IPS DF 6.9 (cell line): ENCODE measurements at regions not wholly inside any gene's neighbourhood (a gene's known extent, or its start where the extent isn't known, plus 50 kb on each side); places are given as distances from the start of the nearest gene placed in this dataset.

Experiments
- DNase-seq: peaks from one replicate; pipeline ENCODE4 v3.0.0-alpha.2; 2013; ENCODE audit warnings: low read depth, low spot score
- H3K27ac ChIP-seq: one replicate; pipeline ENCODE4 v1.5.1; 2013; ENCODE audit warnings: low read length, control low read depth
- H3K27me3 ChIP-seq: 2 replicates; pipeline ENCODE4 v1.6.1; 2013; ENCODE audit warnings: mild to moderate bottlenecking, low read length; ENCODE audit not compliant: control insufficient read depth, insufficient read depth
- H3K36me3 ChIP-seq: 2 replicates; pipeline ENCODE4 v1.6.1; 2013; ENCODE audit warnings: low read length; ENCODE audit not compliant: control insufficient read depth, insufficient read depth
- H3K4me1 ChIP-seq: 2 replicates; pipeline ENCODE4 v1.6.1; 2013; ENCODE audit warnings: low read length; ENCODE audit not compliant: control insufficient read depth, insufficient read depth
- H3K4me3 ChIP-seq: 2 replicates; pipeline ENCODE4 v1.5.1; 2013; ENCODE audit warnings: mild to moderate bottlenecking, low read length
- H3K9me3 ChIP-seq: 2 replicates; pipeline ENCODE4 v1.6.1; 2013; ENCODE audit warnings: low read length, inconsistent platforms; ENCODE audit not compliant: control insufficient read depth, insufficient read depth
- WGBS: extraction: QIAGEN DNeasy Blood & Tissue Kit; methylation state at CpG from one replicate; pipeline ENCODE4 v1.1.7; 2013; ENCODE audit warnings: mixed read lengths, missing lambda C conversion rate; ENCODE audit not compliant: insufficient read length, insufficient coverage; 5-methylcytosine and 5-hydroxymethylcytosine counted together

DNA sequence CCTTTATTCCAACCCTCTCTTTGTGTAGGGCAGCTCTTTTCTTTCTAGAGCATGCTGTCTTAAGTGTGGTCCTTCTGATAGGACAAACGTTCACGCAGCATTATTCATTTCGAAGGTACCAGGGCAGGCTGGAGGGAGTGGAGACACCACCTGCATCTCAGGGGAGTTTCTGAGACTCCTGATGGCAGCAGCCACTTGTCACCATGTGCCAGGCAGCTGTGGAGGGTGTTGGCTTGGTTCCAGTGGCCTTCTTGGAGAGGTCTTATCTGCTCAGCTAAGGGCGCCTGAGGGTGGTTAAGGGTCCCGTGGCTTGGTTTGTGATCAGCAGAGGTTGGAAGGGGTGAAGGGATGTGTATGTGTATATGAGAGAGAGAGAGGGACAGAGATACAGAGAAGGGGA lies 257.1 kb upstream of the EEF2KMT start:
- Histone ChIP-seq H3K27me3 (no peaks in the 10 kb centered on the region), H3K9me3 (no peaks in the 10 kb centered on the region), H3K36me3 (no peaks in the 10 kb centered on the region), H3K4me1 (no peaks in the 10 kb centered on the region), H3K27ac (no peak overlapping the region), H3K4me3 (no peak overlapping the region)
- DNase-seq = no peak
- WGBS = 100% methylated on average over 1 of the region's 5 CpGs

DNA sequence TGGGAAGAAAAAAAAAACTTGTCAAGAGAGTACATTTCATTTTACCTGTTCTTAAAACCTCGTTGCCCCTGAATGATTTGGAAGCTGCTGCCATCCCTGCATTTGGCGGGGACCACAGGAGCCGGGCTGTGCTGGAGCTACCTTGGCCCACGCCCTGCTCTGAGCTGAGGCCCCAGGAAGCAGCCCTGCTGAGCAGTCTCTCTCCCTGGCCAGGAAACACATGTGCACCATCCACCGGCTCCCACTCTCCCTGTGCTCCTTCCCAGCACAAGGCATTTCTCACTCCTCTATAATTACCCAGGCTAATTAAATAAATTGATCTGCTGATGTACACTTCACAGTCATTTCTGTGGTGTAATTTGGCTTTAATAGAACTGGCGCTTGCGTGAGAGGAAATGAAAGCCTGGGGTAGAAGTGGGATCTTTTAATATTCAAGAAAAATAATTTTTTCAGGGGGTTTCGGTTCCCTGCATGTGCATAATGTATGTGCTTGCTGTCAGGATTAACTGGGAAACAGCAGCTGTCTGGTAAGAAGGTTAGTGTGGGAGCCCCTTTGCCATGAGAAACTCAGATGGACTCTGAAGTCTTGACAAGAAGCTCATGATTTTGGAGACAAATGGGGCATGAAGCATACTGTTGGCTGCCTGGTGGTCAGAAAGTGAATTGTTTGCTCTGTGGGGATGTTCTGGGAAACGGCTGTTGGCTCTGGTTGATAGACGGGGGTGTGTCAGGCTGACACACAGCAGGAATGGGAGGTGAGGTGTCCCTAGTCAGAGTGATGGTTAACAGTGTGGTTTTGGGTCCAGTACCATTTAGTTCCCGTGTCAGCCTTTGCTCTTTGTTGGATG lies 252.3 kb upstream of the EEF2KMT start:
- no peaks in the 10 kb centered on the region for H3K4me1 ChIP-seq
- no peaks in the 10 kb centered on the region for H3K27me3 ChIP-seq
- H3K4me3 ChIP-seq = no peak overlapping the region
- no CpG with 5 or more reads among the region's 11 CpGs for WGBS
- no peak overlapping the region for H3K27ac ChIP-seq
- DNase-seq = peak; percentile 27
- H3K36me3 ChIP-seq = no peaks in the 10 kb centered on the region
- no peaks in the 10 kb centered on the region for H3K9me3 ChIP-seq

DNA sequence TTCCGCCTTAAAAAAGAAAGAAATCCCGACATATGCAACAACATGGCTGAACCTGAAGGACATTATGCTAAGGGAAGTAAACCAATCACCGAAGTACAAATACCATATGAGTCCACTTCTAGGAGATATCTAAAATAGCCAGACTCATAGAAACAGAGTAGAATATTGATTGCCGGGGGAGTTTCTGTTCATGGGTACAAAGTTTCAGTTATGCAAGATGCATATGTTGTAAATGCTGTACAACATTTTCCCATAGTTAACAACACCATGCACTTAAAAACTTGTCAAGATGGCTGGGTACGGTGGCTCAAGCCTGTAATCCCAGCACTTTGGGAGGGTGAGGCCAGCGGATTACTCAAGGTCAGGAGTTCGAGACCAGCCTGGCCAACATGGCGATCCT lies 251.5 kb upstream of the EEF2KMT start:
- Histone ChIP-seq H3K27me3 (no peaks in the 10 kb centered on the region), H3K36me3 (no peaks in the 10 kb centered on the region), H3K4me3 (no peak overlapping the region), H3K9me3 (no peaks in the 10 kb centered on the region), H3K4me1 (no peaks in the 10 kb centered on the region), H3K27ac (no peak overlapping the region)
- WGBS = no CpG with 5 or more reads among the region's 8 CpGs
- DNase-seq = no peak

DNA sequence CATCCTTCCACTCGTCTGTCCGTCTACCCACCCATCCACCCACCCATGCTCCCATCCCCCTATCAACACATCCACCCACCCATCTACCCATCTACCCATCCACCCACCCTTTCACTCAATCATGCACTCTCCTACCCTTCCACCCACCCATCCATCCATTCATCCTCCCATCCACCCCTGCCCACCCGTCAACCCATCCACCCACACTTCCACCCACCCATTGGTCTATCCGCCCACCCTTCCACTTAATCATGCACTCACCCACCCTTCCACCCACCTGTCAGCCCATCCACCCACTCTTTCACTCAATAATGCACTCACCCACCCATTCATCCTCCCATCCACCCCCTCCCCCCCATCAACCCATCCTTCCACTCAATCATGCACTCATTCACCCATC lies 250.0 kb upstream of the EEF2KMT start:
- 100% methylated on average over 2 of the region's 4 CpGs for WGBS
- DNase-seq = no peak
- Histone ChIP-seq H3K9me3 (no peaks in the 10 kb centered on the region), H3K27me3 (no peaks in the 10 kb centered on the region), H3K36me3 (no peaks in the 10 kb centered on the region), H3K4me3 (no peak overlapping the region), H3K27ac (no peak overlapping the region), H3K4me1 (no peaks in the 10 kb centered on the region)

DNA sequence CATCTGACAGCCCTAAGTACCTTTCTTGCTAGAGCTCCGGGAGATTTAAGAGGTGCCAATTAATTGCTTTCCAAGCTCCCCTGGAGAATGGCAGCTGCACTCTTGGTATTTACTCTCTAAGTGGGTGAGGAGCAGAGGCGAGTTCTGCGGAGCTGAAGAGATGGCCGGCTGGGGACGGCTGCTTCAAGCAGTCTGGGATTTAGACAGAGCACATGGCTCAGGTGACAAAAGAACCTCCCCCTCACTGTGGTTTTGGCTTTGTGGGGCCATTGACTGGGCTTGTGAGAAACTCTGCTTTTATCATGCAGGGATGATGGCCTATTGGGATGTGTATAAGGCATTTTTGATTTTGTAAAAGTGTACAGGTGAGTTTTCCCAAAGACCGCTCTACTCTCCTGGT lies 239.3 kb upstream of the EEF2KMT start:
- Histone ChIP-seq H3K27ac (no peak overlapping the region), H3K36me3 (no peaks in the 10 kb centered on the region), H3K9me3 (no peaks in the 10 kb centered on the region), H3K4me3 (no peak overlapping the region), H3K4me1 (no peaks in the 10 kb centered on the region), H3K27me3 (no peaks in the 10 kb centered on the region)
- no CpG with 5 or more reads among the region's 6 CpGs for WGBS
- no peak for DNase-seq

DNA sequence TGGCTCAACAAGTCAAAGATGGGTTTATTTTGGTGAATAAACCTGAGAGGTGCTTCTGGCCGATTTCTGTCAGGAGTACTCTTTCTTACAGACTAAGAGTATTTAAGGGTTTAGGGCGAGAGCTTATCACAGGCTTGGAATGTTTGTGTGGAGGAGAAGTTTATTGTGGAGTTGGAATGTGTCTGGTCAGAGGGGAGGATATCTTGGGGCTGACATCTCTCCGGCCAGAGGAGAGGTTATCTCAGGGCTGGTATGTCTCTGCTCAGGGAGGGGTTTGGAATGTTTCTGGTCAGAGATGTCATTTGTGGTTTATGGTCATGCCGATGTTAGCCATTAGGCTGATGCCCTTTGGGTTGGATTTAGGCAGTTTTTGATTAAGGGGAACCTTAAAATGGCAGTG lies 236.4 kb upstream of the EEF2KMT start:
- no peaks in the 10 kb centered on the region for H3K9me3 ChIP-seq
- no CpG with 5 or more reads among the region's 4 CpGs for WGBS

GRCh38 chr16:5333126-5333525 lies 235.5 kb upstream of the EEF2KMT start:
- no peaks in the 10 kb centered on the region for H3K27me3 ChIP-seq
- no peak overlapping the region for H3K4me3 ChIP-seq
- no peaks in the 10 kb centered on the region for H3K36me3 ChIP-seq
- no peaks in the 10 kb centered on the region for H3K9me3 ChIP-seq
- no peak overlapping the region for H3K27ac ChIP-seq
- H3K4me1 ChIP-seq = no peaks in the 10 kb centered on the region
- no peak for DNase-seq
- no CpG with 5 or more reads among the region's 5 CpGs for WGBS

More for the DNA sequence above, 236.4 kb upstream of the EEF2KMT start:
- Histone ChIP-seq H3K4me1 (no peaks in the 10 kb centered on the region), H3K36me3 (no peaks in the 10 kb centered on the region), H3K27ac (no peak overlapping the region), H3K4me3 (no peak overlapping the region), H3K27me3 (no peaks in the 10 kb centered on the region)
- no peak for DNase-seq

DNA sequence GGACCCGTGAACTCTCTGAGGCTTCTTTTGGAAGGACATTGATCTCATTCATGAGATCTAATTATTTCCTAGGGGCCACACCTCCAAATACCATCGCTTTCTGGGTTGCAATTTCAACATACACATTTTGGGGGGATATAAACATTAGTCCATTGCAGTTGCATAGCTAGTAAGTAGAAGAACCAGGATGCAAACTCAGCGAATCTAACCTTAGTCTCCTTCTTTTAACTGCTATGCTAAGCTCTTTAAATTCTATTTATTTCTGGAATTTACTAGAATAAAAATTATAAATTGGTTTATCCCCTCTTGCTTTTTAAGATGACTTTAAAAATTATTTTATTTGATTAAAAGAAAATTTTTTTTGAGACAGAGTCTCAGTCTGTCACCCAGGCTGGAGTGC lies 232.5 kb upstream of the EEF2KMT start:
- Histone ChIP-seq H3K4me1 (no peaks in the 10 kb centered on the region), H3K4me3 (no peak overlapping the region), H3K36me3 (no peaks in the 10 kb centered on the region), H3K9me3 (no peaks in the 10 kb centered on the region), H3K27me3 (no peaks in the 10 kb centered on the region), H3K27ac (no peak overlapping the region)
- no CpG with 5 or more reads among the region's 3 CpGs for WGBS
- DNase-seq = no peak

- H3K36me3 ChIP-seq = no peaks in the 10 kb centered on the region
- no peaks in the 10 kb centered on the region for H3K27me3 ChIP-seq
- no CpG with 5 or more reads among the region's 5 CpGs for WGBS
- no peaks in the 10 kb centered on the region for H3K9me3 ChIP-seq
- no peak overlapping the region for H3K27ac ChIP-seq
- DNase-seq = no peak
- H3K4me3 ChIP-seq = no peak overlapping the region
- 0 out of 2 replicates have a peak, but pooled peaks cover 2% of the 10 kb centered on the region for H3K4me1 ChIP-seq
Observed at GRCh38 chr16:5328546-5328945, 231.0 kb upstream of the EEF2KMT start.

DNA sequence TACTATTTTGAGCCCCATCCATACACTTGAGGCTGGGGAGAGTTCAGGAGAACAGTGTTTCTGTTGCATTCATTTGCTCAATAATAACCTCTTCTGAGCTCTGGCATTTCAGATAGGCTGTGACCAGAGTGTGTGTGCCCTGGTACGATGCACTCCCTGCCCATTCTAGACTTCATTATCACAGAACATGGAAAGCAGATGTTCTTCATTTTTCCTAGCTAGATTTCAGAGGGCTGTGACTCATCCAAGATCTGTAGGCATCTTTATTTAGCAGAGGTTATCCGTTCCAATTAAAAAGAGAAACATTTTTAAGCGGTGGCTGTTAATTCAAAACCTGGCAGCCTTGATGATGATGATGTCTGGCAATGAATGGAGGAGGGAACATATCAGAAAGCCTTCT lies 228.8 kb upstream of the EEF2KMT start:
- H3K4me1 ChIP-seq = peaks cover 6% of the 10 kb centered on the region; the same call in 1 of the 2 replicates
- H3K36me3 ChIP-seq = no peaks in the 10 kb centered on the region
- no peak for DNase-seq
- H3K9me3 ChIP-seq = no peaks in the 10 kb centered on the region
- H3K27ac ChIP-seq = no peak overlapping the region
- WGBS = no CpG with 5 or more reads among the region's 3 CpGs
- H3K4me3 ChIP-seq = no peak overlapping the region
- H3K27me3 ChIP-seq = no peaks in the 10 kb centered on the region

DNA sequence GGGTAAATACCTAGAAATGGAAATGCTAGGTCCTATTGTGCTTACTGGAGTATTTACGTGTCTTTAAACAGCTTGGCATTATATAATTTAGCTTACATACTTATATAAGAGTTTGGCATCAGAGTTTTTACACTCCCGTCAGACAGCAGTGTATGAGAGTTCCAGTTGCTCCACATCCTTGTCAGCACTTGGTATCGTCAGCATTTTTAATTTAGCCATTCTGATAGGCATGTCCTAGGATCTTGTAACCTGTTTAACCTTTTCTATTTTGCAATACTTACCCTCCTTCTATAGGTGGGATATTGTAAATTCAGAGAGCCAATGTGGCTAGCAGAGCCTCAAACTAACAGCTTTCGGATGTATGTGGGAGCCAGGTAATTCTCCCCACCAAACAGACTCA lies 228.3 kb upstream of the EEF2KMT start:
- Histone ChIP-seq H3K4me3 (no peak overlapping the region), H3K9me3 (no peaks in the 10 kb centered on the region), H3K27me3 (no peaks in the 10 kb centered on the region), H3K36me3 (no peaks in the 10 kb centered on the region), H3K27ac (no peak overlapping the region), H3K4me1 (peaks cover 6% of the 10 kb centered on the region; the same call in 1 of the 2 replicates)
- no CpG with 5 or more reads among the region's 4 CpGs for WGBS
- DNase-seq = no peak
